ENCODE measurements at regions not wholly inside any gene's neighbourhood (a gene's known extent, or its start where the extent isn't known, plus 50 kb on each side); places are given as distances from the start of the nearest gene placed in this dataset.
A peak's percentile ranks its signal among the peaks of the same experiment; 100 is the strongest.

DNA sequence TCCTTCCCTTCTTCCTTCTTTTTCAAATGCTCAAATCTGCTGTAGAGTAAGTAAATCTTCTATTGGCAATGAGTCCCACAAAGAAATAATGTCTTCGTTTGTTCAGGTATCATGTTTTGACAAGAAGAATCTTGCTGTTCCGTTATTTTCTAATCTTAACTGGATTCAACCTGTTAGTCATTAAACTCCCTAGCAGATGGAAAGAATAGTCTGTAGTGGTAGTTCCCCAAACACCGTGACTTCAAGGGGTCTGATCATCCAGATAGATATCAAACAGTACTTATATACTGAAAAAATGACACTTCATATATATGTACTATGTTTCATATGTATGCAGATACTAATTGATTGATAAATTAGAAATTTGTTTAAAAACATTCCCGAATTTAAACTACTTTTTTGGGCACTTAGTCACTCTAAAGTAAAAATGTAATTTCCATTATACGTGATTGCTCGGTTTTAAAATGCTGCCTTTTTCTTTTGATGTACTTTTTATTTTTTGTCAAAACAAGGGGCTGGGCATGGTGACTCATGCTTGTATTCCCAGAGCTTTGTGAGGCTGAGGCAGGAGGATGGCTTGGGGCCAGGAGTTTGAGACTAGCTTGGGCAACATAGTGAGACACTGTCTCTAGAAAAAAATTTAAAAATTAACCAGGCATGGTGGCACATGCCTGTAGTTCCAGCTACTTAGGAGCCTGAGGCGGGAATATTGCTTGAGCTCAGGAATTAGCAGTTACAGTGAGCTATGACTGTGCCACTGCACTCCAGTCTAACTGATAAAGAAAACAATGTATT is 335.7 kb upstream of the SNX7 start:
- DNase-seq (ENCODE audit: low spot score in 2 of 2), result peak; percentile 86 to 95
- 27 to 34% methylated on average over 7 of the region's 7 CpGs for WGBS, 2 donors
- intact Hi-C loops (cut with DNase I; ENCODE audit: low total_unique reads), result no loop called here
- no peak for TF ChIP-seq POLR2A (IDR thresholded peaks at IDR 0.05)
- TF ChIP-seq CTCF (IDR thresholded peaks at IDR 0.05), result no peak
- no peak overlapping the region for H3K4me3 ChIP-seq (ENCODE audit: low read depth, poor library complexity, severe bottlenecking)

GRCh38 chr1:98323906-98324358 is 337.6 kb upstream of the SNX7 start:
- intact Hi-C loops (cut with DNase I; ENCODE audit: low total_unique reads), result no loop called here
- 7 to 11% methylated on average over 3 of the region's 3 CpGs for WGBS, 2 donors
- TF ChIP-seq CTCF (IDR thresholded peaks at IDR 0.05), result no peak
- TF ChIP-seq POLR2A (IDR thresholded peaks at IDR 0.05), result no peak
- H3K4me3 ChIP-seq (ENCODE audit: low read depth, poor library complexity, severe bottlenecking), result no peak overlapping the region
- DNase-seq (ENCODE audit: low spot score in 2 of 2), result peak in 1 of 2 donors; percentile 23

DNA sequence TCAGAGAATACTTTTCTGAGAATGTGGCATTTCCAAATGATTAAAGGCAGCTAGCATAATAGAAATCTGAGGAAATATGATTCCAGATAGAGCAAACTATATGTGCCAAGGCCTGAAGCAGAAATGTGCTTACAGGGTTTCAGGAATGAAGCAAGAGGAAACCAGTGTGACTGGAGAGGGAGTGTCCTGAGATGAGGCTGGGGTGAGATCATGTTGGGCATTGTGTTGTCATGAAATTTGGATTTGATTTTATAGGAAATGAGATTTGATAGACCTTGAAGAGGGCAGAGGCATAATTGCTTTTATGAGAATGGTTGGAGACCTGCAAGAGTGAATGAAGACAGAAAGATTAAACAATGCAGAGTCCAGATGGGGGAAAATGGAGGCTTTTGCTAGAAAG is 338.1 kb upstream of the SNX7 start:
- TF ChIP-seq CTCF (IDR thresholded peaks at IDR 0.05) (no peak), POLR2A (IDR thresholded peaks at IDR 0.05) (no peak)
- DNase-seq (ENCODE audit: low spot score in 2 of 2), result peak in 1 of 2 donors; percentile 49
- no peak overlapping the region for H3K4me3 ChIP-seq (ENCODE audit: low read depth, poor library complexity, severe bottlenecking)
- intact Hi-C loops (cut with DNase I; ENCODE audit: low total_unique reads), result no loop called here

DNA sequence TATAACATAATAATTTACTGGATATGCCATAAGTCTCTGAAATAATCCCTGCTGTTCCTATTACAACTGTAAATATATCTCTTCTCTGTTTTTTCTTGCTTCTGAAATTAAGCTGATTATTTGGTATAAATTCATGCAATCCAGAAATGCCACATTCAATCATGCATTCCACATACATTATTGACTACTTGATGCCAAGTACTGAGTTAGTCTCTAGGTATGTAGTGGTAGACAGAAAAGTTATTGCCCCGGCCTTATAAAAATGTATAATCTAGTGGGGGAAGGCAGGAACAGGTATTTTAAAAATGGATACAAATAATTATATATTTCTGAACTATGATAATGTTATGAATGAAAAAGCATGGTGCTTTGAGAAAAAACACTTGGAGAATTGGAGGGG is 338.6 kb upstream of the SNX7 start:
- no peak overlapping the region for H3K4me3 ChIP-seq (ENCODE audit: low read depth, poor library complexity, severe bottlenecking)
- TF ChIP-seq CTCF (IDR thresholded peaks at IDR 0.05) (no peak), POLR2A (IDR thresholded peaks at IDR 0.05) (no peak)
- no peak for DNase-seq (ENCODE audit: low spot score in 2 of 2)
- intact Hi-C loops (cut with DNase I; ENCODE audit: low total_unique reads), result no loop called here
- 60 to 61% methylated on average over 1 of the region's 1 CpG for WGBS, 2 donors

DNA sequence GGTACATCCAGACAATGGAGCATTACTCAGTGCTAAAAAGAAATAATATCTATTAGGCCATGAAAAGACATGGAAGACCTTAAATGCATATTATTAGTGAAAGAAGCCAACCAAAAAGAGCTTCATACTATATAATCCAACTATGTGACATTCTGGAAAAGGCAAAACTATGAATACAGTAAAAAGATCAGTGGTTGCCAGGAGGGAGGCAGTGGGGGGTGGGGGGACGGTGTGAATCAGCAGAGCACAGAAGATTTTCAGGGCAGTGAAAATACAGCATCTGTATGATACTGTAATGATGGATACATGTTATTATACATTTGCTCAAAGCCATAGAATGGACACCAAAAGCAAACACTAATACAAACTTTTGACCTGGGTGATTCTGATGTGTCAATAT is 339.4 kb upstream of the SNX7 start:
- DNase-seq (ENCODE audit: low spot score in 2 of 2), result no peak
- WGBS, 2 donors, result 91 to 93% methylated on average over 1 of the region's 1 CpG
- intact Hi-C loops (cut with DNase I; ENCODE audit: low total_unique reads), result no loop called here
- no peak overlapping the region for H3K4me3 ChIP-seq (ENCODE audit: low read depth, poor library complexity, severe bottlenecking)
- TF ChIP-seq CTCF (IDR thresholded peaks at IDR 0.05), result no peak

DNA sequence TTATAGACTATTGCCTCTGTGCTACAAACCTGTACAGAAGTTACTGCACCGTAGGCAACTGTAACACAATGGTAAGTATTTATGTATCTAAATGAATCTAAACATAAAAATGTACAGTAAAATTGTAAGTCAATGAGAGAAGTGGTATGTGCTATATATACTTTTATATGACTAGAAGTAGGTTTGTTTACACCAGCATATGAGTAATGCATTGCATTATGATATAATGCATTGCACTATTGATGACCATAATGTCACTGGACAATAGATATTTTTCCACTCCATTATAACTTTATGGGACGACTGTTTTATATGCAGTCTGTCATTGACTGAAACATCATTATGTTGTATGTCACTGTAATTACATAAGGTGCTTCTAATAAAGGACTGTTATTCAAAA is 340.3 kb upstream of the SNX7 start:
- no peak for TF ChIP-seq CTCF (IDR thresholded peaks at IDR 0.05)
- TF ChIP-seq POLR2A (IDR thresholded peaks at IDR 0.05), result no peak
- DNase-seq (ENCODE audit: low spot score in 2 of 2), result no peak
- no peak overlapping the region for H3K4me3 ChIP-seq (ENCODE audit: low read depth, poor library complexity, severe bottlenecking)
- 95 to 98% methylated on average over 2 of the region's 2 CpGs for WGBS, 2 donors
- intact Hi-C loops (cut with DNase I; ENCODE audit: low total_unique reads), result no loop called here
